ENCODE measurements at regions not wholly inside any gene's neighbourhood (a gene's known extent, or its start where the extent isn't known, plus 50 kb on each side); places are given as distances from the start of the nearest gene placed in this dataset.

- no peaks in the 10 kb centered on the region for H3K79me2 ChIP-seq (ENCODE audit: low read length)
- H3K27me3 ChIP-seq (replicated peaks; ENCODE audit: insufficient read depth, low read length): no peaks in the 10 kb centered on the region
- H3K4me2 ChIP-seq (ENCODE audit: low read depth, low read length): no peak overlapping the region
- H2AFZ ChIP-seq (ENCODE audit: low read length): no peak overlapping the region
- H3K36me3 ChIP-seq (replicated peaks; ENCODE audit: insufficient read depth, low read length): no peaks in the 10 kb centered on the region
- H3K9ac ChIP-seq (ENCODE audit: low read length): no peak overlapping the region
- H3K4me1 ChIP-seq (ENCODE audit: low read length): no peaks in the 10 kb centered on the region
- DNase-seq: no peak
- H3K27ac ChIP-seq (ENCODE audit: low read length): no peak overlapping the region
- no peaks in the 10 kb centered on the region for H4K20me1 ChIP-seq (ENCODE audit: insufficient read depth, low read length)
- no peaks in the 10 kb centered on the region for H3F3A ChIP-seq (ENCODE audit: insufficient read depth, low read length)
- no peak overlapping the region for H3K4me3 ChIP-seq (ENCODE audit: low read length)
- no peaks in the 10 kb centered on the region for H3K9me2 ChIP-seq (replicated peaks; ENCODE audit: insufficient read depth, low read length)
- no peaks in the 10 kb centered on the region for H3K9me3 ChIP-seq (replicated peaks; ENCODE audit: insufficient read depth, low read length)
- TF ChIP-seq, protein P1, sequence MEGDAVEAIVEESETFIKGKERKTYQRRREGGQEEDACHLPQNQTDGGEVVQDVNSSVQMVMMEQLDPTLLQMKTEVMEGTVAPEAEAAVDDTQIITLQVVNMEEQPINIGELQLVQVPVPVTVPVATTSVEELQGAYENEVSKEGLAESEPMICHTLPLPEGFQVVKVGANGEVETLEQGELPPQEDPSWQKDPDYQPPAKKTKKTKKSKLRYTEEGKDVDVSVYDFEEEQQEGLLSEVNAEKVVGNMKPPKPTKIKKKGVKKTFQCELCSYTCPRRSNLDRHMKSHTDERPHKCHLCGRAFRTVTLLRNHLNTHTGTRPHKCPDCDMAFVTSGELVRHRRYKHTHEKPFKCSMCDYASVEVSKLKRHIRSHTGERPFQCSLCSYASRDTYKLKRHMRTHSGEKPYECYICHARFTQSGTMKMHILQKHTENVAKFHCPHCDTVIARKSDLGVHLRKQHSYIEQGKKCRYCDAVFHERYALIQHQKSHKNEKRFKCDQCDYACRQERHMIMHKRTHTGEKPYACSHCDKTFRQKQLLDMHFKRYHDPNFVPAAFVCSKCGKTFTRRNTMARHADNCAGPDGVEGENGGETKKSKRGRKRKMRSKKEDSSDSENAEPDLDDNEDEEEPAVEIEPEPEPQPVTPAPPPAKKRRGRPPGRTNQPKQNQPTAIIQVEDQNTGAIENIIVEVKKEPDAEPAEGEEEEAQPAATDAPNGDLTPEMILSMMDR (IDR thresholded peaks at IDR 0.05; ENCODE audit: low read length): no peak
These were observed 434.0 kb upstream of the RUNX1 start for GRCh38 chr21:35482933-35483662.

- H3K9me2 ChIP-seq (replicated peaks; ENCODE audit: insufficient read depth, low read length): no peaks in the 10 kb centered on the region
- no peaks in the 10 kb centered on the region for H3K4me1 ChIP-seq (ENCODE audit: low read length)
- H3K4me3 ChIP-seq (ENCODE audit: low read length): no peak overlapping the region
- H3K27ac ChIP-seq (ENCODE audit: low read length): no peak overlapping the region
- H3K9ac ChIP-seq (ENCODE audit: low read length): no peak overlapping the region
- no peaks in the 10 kb centered on the region for H3K36me3 ChIP-seq (replicated peaks; ENCODE audit: insufficient read depth, low read length)
- H3K9me3 ChIP-seq (replicated peaks; ENCODE audit: insufficient read depth, low read length): no peaks in the 10 kb centered on the region
- no peaks in the 10 kb centered on the region for H3K79me2 ChIP-seq (ENCODE audit: low read length)
- no peak for TF ChIP-seq EZH2phosphoT487 (IDR thresholded peaks at IDR 0.05; ENCODE audit: low read length)
- TF ChIP-seq, protein P1 (IDR thresholded peaks at IDR 0.05; ENCODE audit: low read length): no peak
- no peak for TF ChIP-seq EZH2 (optimal IDR thresholded peaks at IDR 0.05; ENCODE audit: low read depth, low read length)
- H3K27me3 ChIP-seq (replicated peaks; ENCODE audit: insufficient read depth, low read length): no peaks in the 10 kb centered on the region
- H4K20me1 ChIP-seq (ENCODE audit: insufficient read depth, low read length): no peaks in the 10 kb centered on the region
- no peak overlapping the region for H3K4me2 ChIP-seq (ENCODE audit: low read depth, low read length)
- no peak overlapping the region for H2AFZ ChIP-seq (ENCODE audit: low read length)
- H3F3A ChIP-seq (ENCODE audit: insufficient read depth, low read length): no peaks in the 10 kb centered on the region
- DNase-seq: no peak
These were observed 433.0 kb upstream of the RUNX1 start for GRCh38 chr21:35482096-35482495.

DNA sequence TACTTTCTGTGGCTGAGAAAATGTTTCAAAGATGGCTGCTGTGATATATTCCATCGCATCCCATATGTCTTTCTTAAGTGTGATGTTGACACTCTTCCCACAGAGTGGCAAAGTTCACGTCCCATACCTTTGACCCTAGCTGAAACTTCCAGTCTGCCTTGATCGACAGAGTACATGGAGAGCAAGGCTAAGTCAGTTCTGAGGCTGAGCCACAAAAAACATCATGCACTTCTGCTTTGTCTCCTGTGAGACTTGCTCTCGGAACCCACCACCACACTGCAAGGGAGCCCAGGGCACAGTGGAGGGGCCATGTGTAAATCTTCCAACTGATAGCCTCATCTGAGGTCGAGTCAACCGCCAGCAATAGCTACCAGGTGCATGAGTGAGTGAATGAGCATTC lies 431.9 kb upstream of the RUNX1 start:
- no peaks in the 10 kb centered on the region for H3K4me1 ChIP-seq (ENCODE audit: low read length)
- no peaks in the 10 kb centered on the region for H3K79me2 ChIP-seq (ENCODE audit: low read length)
- no peaks in the 10 kb centered on the region for H3K9me2 ChIP-seq (replicated peaks; ENCODE audit: insufficient read depth, low read length)
- H3K36me3 ChIP-seq (replicated peaks; ENCODE audit: insufficient read depth, low read length): no peaks in the 10 kb centered on the region
- no peak overlapping the region for H3K27ac ChIP-seq (ENCODE audit: low read length)
- no peaks in the 10 kb centered on the region for H3F3A ChIP-seq (ENCODE audit: insufficient read depth, low read length)
- H3K9ac ChIP-seq (ENCODE audit: low read length): no peak overlapping the region
- no peaks in the 10 kb centered on the region for H4K20me1 ChIP-seq (ENCODE audit: insufficient read depth, low read length)
- H3K4me2 ChIP-seq (ENCODE audit: low read depth, low read length): no peak overlapping the region
- TF ChIP-seq, protein P1 (IDR thresholded peaks at IDR 0.05; ENCODE audit: low read length): no peak
- no peak for TF ChIP-seq EZH2 (optimal IDR thresholded peaks at IDR 0.05; ENCODE audit: low read depth, low read length)
- TF ChIP-seq EZH2phosphoT487 (IDR thresholded peaks at IDR 0.05; ENCODE audit: low read length): no peak
- H2AFZ ChIP-seq (ENCODE audit: low read length): no peak overlapping the region
- H3K27me3 ChIP-seq (replicated peaks; ENCODE audit: insufficient read depth, low read length): no peaks in the 10 kb centered on the region
- no peaks in the 10 kb centered on the region for H3K9me3 ChIP-seq (replicated peaks; ENCODE audit: insufficient read depth, low read length)
- no peak for DNase-seq
- no peak overlapping the region for H3K4me3 ChIP-seq (ENCODE audit: low read length)
